GM21526 (cell line): ENCODE measurements at regions not wholly inside any gene's neighbourhood (a gene's known extent, or its start where the extent isn't known, plus 50 kb on each side); places are given as distances from the start of the nearest gene placed in this dataset.
"Not testable (repeated sequence)": the region's sequence is repeated elsewhere in the genome, so short reads cannot be mapped to it uniquely, and the experiment has no call there.

Experiments used
- ATAC-seq: cut with Tn5 transposase; IDR thresholded peaks from one replicate; pipeline ENCODE4 v1.9.1; 2021; ENCODE audit warnings: moderate library complexity; ENCODE audit not compliant: unreplicated experiment, low FRiP score

DNA sequence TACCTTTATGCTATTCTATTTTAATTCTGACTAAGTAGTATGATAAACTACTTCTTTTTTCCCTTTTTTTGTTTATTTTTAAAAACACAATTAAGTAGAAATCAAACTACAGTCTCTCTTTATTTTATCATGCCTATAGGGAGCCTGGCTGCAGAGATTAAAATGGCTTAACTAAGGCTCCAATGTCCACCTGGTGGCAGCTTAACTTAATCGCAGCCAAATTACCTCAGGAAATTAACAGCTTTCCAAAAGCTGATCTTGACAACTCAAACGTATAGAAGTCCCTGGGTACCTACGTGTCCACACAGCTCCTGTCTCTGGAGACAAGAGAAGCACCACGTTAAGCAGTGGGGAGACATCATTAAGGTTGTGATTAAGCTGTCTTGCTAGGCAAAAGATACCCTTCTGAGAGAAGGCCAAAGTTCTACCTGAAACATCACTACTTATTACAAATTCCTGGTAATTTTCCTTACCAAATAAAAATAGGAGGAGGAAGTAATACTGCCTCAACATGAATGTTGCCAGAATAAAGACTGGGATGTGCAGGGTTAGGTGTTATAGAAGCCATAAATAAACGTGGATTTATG lies 63.2 kb upstream of the SNX19 start:
- ATAC-seq: peak; percentile 43

- no peak for ATAC-seq
These were observed 64.0 kb upstream of the SNX19 start for GRCh38 chr11:130980071-130980862.

- ATAC-seq: not testable (repeated sequence)
These were observed 68.0 kb upstream of the SNX19 start for GRCh38 chr11:130984241-130984640.

GRCh38 chr11:130992788-130993187 lies 76.5 kb upstream of the SNX19 start:
- ATAC-seq: no peak

GRCh38 chr11:130994043-130994442 lies 77.8 kb upstream of the SNX19 start:
- no peak for ATAC-seq

DNA sequence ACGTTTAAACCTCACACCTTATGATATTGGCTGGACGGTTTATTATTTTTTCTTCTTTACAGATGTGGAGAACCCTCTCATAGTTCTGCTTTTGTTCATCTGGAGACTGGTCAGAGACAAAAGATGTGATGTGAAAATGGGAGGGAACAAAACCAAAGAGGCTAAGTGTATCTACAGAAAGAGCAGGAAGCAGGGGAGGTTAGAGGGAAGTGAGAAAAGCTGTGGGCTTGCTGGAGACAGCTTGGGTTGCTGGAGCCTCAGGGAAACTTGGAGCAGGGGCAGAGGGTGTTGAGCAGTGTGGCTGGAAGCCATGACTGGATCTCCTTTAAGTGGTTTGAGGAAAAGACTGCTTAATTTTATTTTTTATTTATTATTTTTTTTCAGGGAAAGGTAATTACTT lies 79.0 kb upstream of the SNX19 start:
- no peak for ATAC-seq

- no peak for ATAC-seq
These were observed 81.0 kb upstream of the SNX19 start for GRCh38 chr11:130997278-130997677.

DNA sequence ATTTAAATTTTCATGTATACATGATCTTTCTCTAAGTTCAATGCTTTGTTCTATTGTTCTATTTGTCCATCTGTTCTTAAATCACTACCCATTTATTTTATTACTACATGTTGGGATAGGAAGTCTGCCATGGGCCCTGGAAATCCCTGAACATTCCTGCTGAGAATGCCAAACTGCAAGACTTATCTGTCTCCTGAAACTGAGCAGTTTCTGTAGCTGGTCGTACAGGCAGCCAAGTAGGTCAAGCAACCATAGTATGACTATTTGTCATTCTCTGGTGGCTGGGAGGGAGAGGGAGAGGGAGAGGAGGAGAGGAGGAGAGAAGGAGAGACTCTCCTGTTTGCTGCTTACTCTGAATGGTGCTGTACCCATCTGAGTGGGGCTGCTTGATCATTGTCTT lies 82.8 kb upstream of the SNX19 start:
- no peak for ATAC-seq

DNA sequence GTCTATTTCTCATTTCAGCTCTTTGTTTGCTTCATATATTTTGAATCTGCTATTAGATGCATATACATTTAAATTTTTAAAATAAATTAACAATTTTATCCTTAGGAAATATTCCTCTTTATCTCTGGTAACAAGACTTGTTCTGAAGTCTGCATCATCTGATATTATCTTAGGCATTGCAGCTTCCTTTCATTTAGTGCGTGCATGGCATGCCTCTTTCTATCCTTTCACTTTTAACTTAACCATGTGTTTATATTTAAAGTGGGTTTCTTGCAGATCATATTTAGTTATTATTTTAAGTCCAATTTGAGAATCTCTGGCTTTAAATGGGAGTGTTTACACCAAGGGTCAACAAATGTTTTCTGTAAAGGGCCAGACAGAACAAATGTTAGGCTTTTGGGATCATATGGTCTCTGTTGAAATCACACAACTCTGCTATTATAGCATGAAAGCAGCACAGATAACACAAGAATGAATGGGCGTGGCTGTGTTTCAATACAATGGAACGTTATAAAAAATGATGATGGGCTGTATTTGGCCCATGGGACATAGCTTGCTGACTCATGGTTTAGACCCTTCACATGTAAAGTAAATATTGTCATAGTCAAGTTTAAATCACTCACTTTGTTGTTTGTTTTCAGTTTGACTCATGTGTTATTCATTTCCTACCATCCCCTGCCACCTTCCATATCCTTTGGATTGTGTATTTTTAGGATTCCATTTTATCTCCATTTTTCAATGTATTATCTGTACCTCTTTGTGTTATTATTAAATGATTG lies 83.9 kb upstream of the SNX19 start:
- ATAC-seq: no peak

- no peak for ATAC-seq
These were observed 85.9 kb upstream of the SNX19 start for GRCh38 chr11:131002145-131002544.

DNA sequence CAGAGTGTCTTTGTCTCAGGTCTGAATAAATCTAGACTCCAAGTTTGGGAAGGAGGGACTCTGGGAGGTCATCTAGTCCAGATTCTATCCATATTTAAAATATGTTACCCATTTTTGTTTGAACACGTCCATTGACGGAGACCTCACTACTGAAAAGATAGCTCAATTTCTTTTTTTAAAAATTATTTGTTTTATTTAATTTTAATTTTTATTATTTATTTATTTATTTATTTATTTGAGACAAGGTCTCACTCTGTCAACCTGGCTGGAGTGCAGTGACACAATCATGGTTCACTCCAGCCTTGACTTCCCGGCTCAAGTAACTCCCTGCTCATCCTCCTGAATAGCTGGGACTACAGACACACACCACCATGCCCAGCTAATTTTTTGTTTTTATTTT lies 89.5 kb upstream of the SNX19 start:
- no peak for ATAC-seq

GRCh38 chr11:131025020-131025419 lies 108.7 kb upstream of the SNX19 start:
- no peak for ATAC-seq

GRCh38 chr11:131025421-131026125 lies 109.3 kb upstream of the SNX19 start:
- peak; percentile 79 for ATAC-seq

GRCh38 chr11:131027491-131027890 lies 111.2 kb upstream of the SNX19 start:
- ATAC-seq: no peak

DNA sequence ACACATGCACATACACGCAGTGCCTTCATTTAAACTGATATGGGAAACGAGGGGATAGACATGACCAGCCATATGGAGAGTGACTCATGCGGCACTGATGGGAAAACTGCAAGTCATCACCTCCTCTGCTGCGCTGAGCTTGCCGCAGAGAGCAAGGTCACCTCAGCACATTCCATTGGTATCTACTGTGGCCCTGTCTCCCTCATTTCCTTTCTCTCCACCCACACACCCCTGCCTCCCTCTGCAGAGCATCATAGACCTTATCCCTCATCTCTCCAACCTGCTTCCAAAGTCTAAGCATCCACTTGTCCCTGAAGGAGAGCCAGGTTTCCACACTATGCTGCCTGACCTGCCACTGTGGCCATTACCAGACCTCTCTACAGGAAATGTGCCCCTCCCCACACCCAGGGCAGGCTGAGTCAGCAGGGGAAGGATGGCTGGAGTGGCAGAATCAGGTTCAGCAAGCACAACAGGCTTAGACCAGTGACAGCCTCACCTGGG lies 116.9 kb upstream of the SNX19 start:
- ATAC-seq: no peak

- no peak for ATAC-seq
These were observed 120.2 kb upstream of the SNX19 start for GRCh38 chr11:131036514-131036913.

- no peak for ATAC-seq
These were observed 121.6 kb upstream of the SNX19 start for GRCh38 chr11:131037873-131038272.

- ATAC-seq: no peak
These were observed 122.3 kb upstream of the SNX19 start for GRCh38 chr11:131038597-131038996.

DNA sequence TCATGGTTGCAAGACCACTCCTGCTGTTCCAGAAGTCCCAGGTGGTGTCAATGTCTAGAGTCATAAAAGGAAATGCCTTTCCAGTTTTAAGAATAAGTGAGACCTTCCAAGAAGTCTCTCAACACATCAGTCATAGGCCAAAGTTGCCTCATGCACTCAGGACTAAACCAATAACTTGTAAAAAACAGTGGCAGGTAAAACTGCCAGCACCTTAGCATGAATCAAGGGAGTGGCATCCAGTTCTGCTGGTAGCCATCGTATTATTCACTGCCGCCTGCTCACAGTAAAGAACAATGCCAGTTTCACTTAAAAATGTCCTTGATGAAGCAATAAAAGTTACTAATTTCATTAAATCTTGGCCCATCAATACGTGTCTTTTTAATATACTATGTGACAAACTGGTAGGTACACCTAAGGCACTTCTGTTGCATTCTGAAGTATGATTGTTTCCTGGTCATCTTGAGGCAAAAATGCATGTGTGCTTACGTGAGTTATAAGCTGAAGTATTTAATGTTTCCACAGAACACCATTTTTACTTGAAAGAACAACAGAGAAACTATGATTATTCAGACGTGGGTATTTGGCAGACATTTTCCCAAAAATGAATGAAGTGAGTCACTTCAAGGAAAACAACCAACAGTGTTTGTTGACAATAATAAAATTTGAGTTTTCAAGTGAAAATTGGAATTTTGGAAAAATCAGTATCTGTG lies 125.2 kb upstream of the SNX19 start:
- no peak for ATAC-seq

DNA sequence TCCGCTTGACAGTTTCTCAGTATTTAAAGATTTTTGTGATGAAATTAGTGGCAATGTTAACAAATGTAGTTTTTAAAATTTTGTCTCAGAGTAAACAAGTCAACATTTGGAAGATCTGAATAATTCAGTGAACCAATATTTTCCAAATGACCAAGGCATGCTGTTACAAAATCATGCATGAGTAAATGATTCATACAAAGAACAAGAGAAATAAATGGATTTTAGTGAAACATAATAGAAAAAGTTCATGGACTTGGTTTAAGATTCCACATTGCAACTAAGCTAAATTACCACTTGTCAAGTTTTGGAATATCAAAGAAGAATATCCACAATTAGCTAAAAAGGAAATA lies 125.7 kb upstream of the SNX19 start:
- no peak for ATAC-seq
